ENCODE measurements at regions not wholly inside any gene's neighbourhood (a gene's known extent, or its start where the extent isn't known, plus 50 kb on each side); places are given as distances from the start of the nearest gene placed in this dataset.

DNA sequence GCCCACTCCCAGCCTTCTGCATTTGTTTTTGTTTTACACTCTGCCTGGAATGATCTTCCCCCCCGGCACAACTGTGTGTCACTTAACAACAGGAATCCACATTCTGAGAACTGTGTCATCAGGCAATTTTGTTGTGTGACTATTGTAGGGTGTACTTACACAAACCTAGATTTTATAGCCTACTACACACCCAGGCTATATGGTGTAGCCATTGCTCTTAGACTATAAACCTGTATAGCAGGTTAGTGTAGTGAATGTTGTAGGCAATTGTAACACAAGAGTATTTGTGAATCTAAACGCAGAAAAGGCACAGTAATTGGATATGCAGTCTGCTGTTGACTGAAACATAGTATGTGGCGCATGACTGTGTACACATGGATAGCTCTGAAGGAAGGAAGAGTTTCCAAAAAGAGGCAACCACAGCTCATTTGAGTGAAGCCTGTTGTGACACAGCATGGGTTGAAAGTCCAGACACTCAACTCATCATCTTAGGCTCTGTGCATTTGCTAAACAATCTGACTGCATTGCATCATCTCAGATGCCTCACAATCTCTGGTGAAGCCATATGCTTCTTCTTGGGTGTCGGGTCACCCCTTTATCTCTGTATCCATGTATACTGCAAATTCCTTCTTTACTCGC is 506.6 kb upstream of the SPHKAP start:
- H3K27me3 ChIP-seq = no peaks in the 10 kb centered on the region
- no peaks in the 10 kb centered on the region for H3K36me3 ChIP-seq
- intact Hi-C loops (cut with DNase I; ENCODE audit: low total_unique reads) = no loop called here
- no peaks in the 10 kb centered on the region for H3K4me1 ChIP-seq
- no peak overlapping the region for H3K4me3 ChIP-seq
- 74 to 81% (median 76%) methylated on average over 5 of the region's 5 CpGs for WGBS, 5 donors
- H3K27ac ChIP-seq = no peak overlapping the region
- no peaks in the 10 kb centered on the region for H3K9me3 ChIP-seq
- DNase-seq = no peak
- TF ChIP-seq POLR2A (IDR thresholded peaks at IDR 0.05) (no peak), POLR2AphosphoS5 (IDR thresholded peaks at IDR 0.05) (no peak), EP300 (IDR thresholded peaks at IDR 0.05) (no peak)
- TF ChIP-seq, protein P1, sequence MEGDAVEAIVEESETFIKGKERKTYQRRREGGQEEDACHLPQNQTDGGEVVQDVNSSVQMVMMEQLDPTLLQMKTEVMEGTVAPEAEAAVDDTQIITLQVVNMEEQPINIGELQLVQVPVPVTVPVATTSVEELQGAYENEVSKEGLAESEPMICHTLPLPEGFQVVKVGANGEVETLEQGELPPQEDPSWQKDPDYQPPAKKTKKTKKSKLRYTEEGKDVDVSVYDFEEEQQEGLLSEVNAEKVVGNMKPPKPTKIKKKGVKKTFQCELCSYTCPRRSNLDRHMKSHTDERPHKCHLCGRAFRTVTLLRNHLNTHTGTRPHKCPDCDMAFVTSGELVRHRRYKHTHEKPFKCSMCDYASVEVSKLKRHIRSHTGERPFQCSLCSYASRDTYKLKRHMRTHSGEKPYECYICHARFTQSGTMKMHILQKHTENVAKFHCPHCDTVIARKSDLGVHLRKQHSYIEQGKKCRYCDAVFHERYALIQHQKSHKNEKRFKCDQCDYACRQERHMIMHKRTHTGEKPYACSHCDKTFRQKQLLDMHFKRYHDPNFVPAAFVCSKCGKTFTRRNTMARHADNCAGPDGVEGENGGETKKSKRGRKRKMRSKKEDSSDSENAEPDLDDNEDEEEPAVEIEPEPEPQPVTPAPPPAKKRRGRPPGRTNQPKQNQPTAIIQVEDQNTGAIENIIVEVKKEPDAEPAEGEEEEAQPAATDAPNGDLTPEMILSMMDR (IDR thresholded peaks at IDR 0.05) = no peak

DNA sequence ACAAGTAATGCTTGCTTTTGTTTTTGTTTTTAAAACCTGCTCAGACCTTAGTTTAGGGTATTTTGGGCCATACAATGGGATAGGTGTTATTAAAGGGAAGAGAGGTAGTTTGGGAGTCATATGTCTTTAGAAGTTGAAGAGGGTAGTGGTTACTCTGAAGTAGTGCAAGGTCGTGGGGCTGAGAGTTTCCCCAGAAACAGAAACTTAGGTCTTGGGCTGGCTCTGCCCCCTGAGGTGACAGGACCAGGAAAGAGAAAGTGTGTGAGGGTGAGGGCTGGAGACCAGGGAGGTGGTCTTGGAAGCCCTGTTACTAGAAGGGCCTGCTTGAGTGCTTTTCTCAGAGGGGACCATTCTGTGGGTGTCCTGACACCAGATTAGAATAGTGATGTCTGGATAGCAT is 500.5 kb upstream of the SPHKAP start:
- intact Hi-C loops (cut with DNase I; ENCODE audit: low total_unique reads) = no loop called here
- H3K9me3 ChIP-seq = no peaks in the 10 kb centered on the region
- WGBS, 5 donors = 26 to 53% (median 42%) methylated on average over 1 of the region's 1 CpG
- no peak overlapping the region for H3K27ac ChIP-seq
- no peak for TF ChIP-seq EP300 (IDR thresholded peaks at IDR 0.05)
- H3K27me3 ChIP-seq = no peaks in the 10 kb centered on the region
- DNase-seq = no peak
- no peaks in the 10 kb centered on the region for H3K4me1 ChIP-seq
- no peak overlapping the region for H3K4me3 ChIP-seq
- no peaks in the 10 kb centered on the region for H3K36me3 ChIP-seq

DNA sequence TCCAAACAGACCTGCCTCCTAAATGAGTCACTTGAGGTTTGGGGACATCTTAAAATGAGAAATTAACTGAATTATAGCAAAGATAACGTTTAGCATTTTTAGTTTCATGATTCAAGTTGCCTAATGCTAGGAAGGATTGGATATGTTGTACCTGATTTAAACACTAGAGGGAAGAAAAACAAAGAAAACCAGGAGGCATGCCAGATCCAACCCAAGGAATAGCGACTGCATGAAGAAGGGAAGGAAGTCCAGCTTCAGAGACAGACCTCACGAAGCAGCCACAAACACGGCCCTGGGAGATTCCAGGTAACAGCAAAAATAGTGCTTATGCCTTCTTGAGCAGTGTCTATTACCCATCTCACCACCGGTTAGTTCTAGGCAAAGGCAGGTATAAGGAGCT is 499.9 kb upstream of the SPHKAP start:
- no peak overlapping the region for H3K4me3 ChIP-seq
- no peak for TF ChIP-seq EP300 (IDR thresholded peaks at IDR 0.05)
- TF ChIP-seq, protein P1 (IDR thresholded peaks at IDR 0.05) = peak in 4 of 7 experiments; percentile 20 to 33 (median 26)
- no peak overlapping the region for H3K27ac ChIP-seq
- DNase-seq = peak in 1 of 2 donors; percentile 58
- H3K4me1 ChIP-seq = no peaks in the 10 kb centered on the region
- no peaks in the 10 kb centered on the region for H3K27me3 ChIP-seq
- intact Hi-C loops (cut with DNase I; ENCODE audit: low total_unique reads) = no loop called here
- H3K36me3 ChIP-seq = no peaks in the 10 kb centered on the region
- 23 to 33% (median 24%) methylated on average over 5 of the region's 5 CpGs for whole genome bisulfite sequencing, 5 donors
- H3K9me3 ChIP-seq = no peaks in the 10 kb centered on the region

DNA sequence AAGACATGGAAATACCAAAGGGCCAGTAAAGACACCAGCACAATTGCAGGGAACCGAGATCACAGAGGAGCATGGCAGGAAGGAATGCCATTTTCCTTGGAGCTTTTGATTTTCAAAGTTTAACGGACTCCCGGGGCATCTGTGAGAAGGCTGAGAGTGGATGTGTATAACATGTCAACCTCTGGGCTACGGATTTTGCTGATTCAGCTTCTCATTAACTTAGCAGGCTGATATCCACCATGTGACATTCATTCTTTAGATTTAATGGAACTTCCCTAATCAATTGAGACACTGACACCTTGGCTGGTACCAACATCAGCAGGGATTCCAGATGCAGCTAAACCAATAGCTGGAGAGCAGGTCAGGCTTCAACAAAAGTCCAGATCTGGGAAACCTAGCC is 496.6 kb upstream of the SPHKAP start:
- Histone ChIP-seq H3K9me3 (no peaks in the 10 kb centered on the region), H3K36me3 (no peaks in the 10 kb centered on the region), H3K27me3 (no peaks in the 10 kb centered on the region), H3K4me3 (no peak overlapping the region), H3K27ac (no peak overlapping the region), H3K4me1 (no peaks in the 10 kb centered on the region)
- intact Hi-C loops (cut with DNase I; ENCODE audit: low total_unique reads) = no loop called here
- 69 to 80% (median 76%) methylated on average over 4 of the region's 4 CpGs for WGBS, 5 donors
- TF ChIP-seq POLR2A (IDR thresholded peaks at IDR 0.05) = no peak
- TF ChIP-seq POLR2AphosphoS5 (IDR thresholded peaks at IDR 0.05) = no peak
- TF ChIP-seq, protein P1 (IDR thresholded peaks at IDR 0.05) = no peak
- no peak for TF ChIP-seq EP300 (IDR thresholded peaks at IDR 0.05)
- no peak for DNase-seq

DNA sequence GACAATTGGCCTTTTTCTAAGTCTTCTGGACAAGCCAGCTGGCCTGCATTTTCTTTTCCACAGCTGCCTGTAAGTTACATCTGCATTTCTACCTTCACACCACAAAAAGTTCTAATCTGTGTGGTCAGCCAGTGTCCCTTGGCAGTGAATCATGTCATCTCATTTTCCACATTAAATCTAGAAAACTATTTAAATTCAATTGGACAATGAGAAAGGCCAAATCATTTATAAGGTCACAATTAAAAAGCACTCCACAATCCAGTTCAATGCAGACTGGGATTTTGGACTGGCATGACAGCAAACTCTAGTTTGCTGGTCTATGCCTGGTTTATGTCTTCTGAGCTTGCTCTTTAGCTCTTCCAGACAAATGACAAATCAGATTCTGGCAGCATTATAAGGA is 494.2 kb upstream of the SPHKAP start:
- intact Hi-C loops (cut with DNase I; ENCODE audit: low total_unique reads) = no loop called here
- no peaks in the 10 kb centered on the region for H3K27me3 ChIP-seq
- H3K9me3 ChIP-seq = no peaks in the 10 kb centered on the region
- DNase-seq = peak in 1 of 2 donors; percentile 68
- no peaks in the 10 kb centered on the region for H3K36me3 ChIP-seq
- TF ChIP-seq POLR2A (IDR thresholded peaks at IDR 0.05) = no peak
- TF ChIP-seq, protein P1 (IDR thresholded peaks at IDR 0.05) = no peak
- no peak for TF ChIP-seq POLR2AphosphoS5 (IDR thresholded peaks at IDR 0.05)
- no peak for TF ChIP-seq EP300 (IDR thresholded peaks at IDR 0.05)
- H3K4me1 ChIP-seq = no peaks in the 10 kb centered on the region
- no peak overlapping the region for H3K27ac ChIP-seq
- H3K4me3 ChIP-seq = no peak overlapping the region

All from stomach (tissue), 8 donors.